ENCODE measurements at regions not wholly inside any gene's neighbourhood (a gene's known extent, or its start where the extent isn't known, plus 50 kb on each side); places are given as distances from the start of the nearest gene placed in this dataset.

GRCh38 chr17:15076991-15077663 is 188.0 kb downstream of the PMP22 start:
- TF ChIP-seq NCOA2 (CRISPR knock-in tag; IDR thresholded peaks at IDR 0.05) (no peak), ZFP37 (CRISPR knock-in tag; IDR thresholded peaks at IDR 0.05; ENCODE audit: borderline replicate concordance) (no peak), TAF1 (CRISPR knock-in tag; IDR thresholded peaks at IDR 0.05) (no peak), NKX3-1 (CRISPR knock-in tag; IDR thresholded peaks at IDR 0.05) (no peak), CENPT (CRISPR knock-in tag; IDR thresholded peaks at IDR 0.05; ENCODE audit: low read depth) (no peak), JUND (CRISPR knock-in tag; IDR thresholded peaks at IDR 0.05) (no peak), ZBTB40 (IDR thresholded peaks at IDR 0.05) (no peak), ZBTB40 (CRISPR knock-in tag; IDR thresholded peaks at IDR 0.05) (no peak), EZH2 (conservative IDR thresholded peaks at IDR 0.05; ENCODE audit: low read depth, low read length) (no peak), NFATC3 (CRISPR knock-in tag; IDR thresholded peaks at IDR 0.05) (no peak), NR1H2 (CRISPR knock-in tag; IDR thresholded peaks at IDR 0.05; ENCODE audit: borderline replicate concordance, low read depth) (no peak), ZNF749 (CRISPR knock-in tag; IDR thresholded peaks at IDR 0.05; ENCODE audit: borderline replicate concordance) (no peak)
- TF ChIP-seq, protein P1, sequence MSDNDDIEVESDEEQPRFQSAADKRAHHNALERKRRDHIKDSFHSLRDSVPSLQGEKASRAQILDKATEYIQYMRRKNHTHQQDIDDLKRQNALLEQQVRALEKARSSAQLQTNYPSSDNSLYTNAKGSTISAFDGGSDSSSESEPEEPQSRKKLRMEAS (IDR thresholded peaks at IDR 0.05) = no peak
- TF ChIP-seq, protein P2, sequence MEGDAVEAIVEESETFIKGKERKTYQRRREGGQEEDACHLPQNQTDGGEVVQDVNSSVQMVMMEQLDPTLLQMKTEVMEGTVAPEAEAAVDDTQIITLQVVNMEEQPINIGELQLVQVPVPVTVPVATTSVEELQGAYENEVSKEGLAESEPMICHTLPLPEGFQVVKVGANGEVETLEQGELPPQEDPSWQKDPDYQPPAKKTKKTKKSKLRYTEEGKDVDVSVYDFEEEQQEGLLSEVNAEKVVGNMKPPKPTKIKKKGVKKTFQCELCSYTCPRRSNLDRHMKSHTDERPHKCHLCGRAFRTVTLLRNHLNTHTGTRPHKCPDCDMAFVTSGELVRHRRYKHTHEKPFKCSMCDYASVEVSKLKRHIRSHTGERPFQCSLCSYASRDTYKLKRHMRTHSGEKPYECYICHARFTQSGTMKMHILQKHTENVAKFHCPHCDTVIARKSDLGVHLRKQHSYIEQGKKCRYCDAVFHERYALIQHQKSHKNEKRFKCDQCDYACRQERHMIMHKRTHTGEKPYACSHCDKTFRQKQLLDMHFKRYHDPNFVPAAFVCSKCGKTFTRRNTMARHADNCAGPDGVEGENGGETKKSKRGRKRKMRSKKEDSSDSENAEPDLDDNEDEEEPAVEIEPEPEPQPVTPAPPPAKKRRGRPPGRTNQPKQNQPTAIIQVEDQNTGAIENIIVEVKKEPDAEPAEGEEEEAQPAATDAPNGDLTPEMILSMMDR (CRISPR knock-in tag; IDR thresholded peaks at IDR 0.05) = no peak

Data from HepG2 (cell line).